MCF 10A (cell line): ENCODE measurements at regions not wholly inside any gene's neighbourhood (a gene's known extent, or its start where the extent isn't known, plus 50 kb on each side); places are given as distances from the start of the nearest gene placed in this dataset.

ENCODE experiments used
- BruUV-seq: library from RNA; stranded (reverse); fragments of 400-500 nt; replicated peaks from 2 replicates; lab custom pipeline; 2021; lab: Mats Ljungman, UMichigan
- CTCF ChIA-PET: fragments of 300-600 bp; sonication (Branson Sonifier 250); formaldehyde crosslinking; extraction: SDS; loops from one replicate; lab custom pipeline; 2021; ENCODE audit warnings: antibody characterized with exemption, inconsistent platforms; lab: Yijun Ruan, JAX
- POLR2A ChIA-PET: fragments of 300-600, 350-650 bp; sonication (Branson Sonifier 250); formaldehyde crosslinking; extraction: SDS; loops from one replicate; lab custom pipeline; 2020; ENCODE audit warnings: antibody characterized with exemption, inconsistent platforms; lab: Yijun Ruan, JAX
- DNase-seq: peaks from one replicate; pipeline ENCODE4 v3.0.0-alpha.2; 2018; ENCODE audit not compliant: unreplicated experiment
- H3K27ac Mint-ChIP-seq: one replicate; pipeline ENCODE4 v1.8.0; 2022; ENCODE audit warnings: mild to moderate bottlenecking, low read depth, mixed read lengths; ENCODE audit not compliant: unreplicated experiment
- H3K27me3 Mint-ChIP-seq: one replicate; pipeline ENCODE4 v1.8.0; 2022; ENCODE audit warnings: mixed read lengths; ENCODE audit not compliant: insufficient read depth, unreplicated experiment
- H3K36me3 Mint-ChIP-seq: one replicate; pipeline ENCODE4 v1.8.0; 2022; ENCODE audit warnings: mild to moderate bottlenecking, moderate library complexity, mixed read lengths; ENCODE audit not compliant: insufficient read depth, unreplicated experiment
- H3K4me1 Mint-ChIP-seq: one replicate; pipeline ENCODE4 v1.8.0; 2022; ENCODE audit warnings: mixed read lengths; ENCODE audit not compliant: insufficient read depth, unreplicated experiment
- H3K4me3 Mint-ChIP-seq: one replicate; pipeline ENCODE4 v1.8.0; 2022; ENCODE audit warnings: mild to moderate bottlenecking, moderate library complexity, mixed read lengths; ENCODE audit not compliant: unreplicated experiment
- H3K9me3 Mint-ChIP-seq: one replicate; pipeline ENCODE4 v1.8.0; 2022; ENCODE audit warnings: mixed read lengths; ENCODE audit not compliant: unreplicated experiment
- CTCF ChIP-seq: fragments of 200-600 bp; IDR thresholded peaks from one replicate; pipeline ENCODE4 v1.8.0; 2022; ENCODE audit warnings: antibody characterized with exemption, mild to moderate bottlenecking; ENCODE audit not compliant: unreplicated experiment
- intact Hi-C: fragments of 100-400 bp; cut with micrococcal nuclease; formaldehyde crosslinking; loops from 2 replicates; pipeline ENCODE4 v1.14.1; 2022

- CTCF ChIA-PET = interaction anchor here (1.1 kb wide), 1 partner anchor 870 kb away, joined by 3 read pairs; no protein-coding TSS in a partner anchor
- POLR2A ChIA-PET = interaction anchor here (0.6 kb wide), 1 partner anchor 18 kb away, joined by 3 read pairs; no protein-coding TSS in a partner anchor
- intact Hi-C loops = no loop called here
- H3K27me3 Mint-ChIP-seq = no peaks in the 10 kb centered on the region
- no peaks in the 10 kb centered on the region for H3K36me3 Mint-ChIP-seq
- no TSS peak for BruUV-seq
- no peak for DNase-seq
- no peak overlapping the region for H3K4me3 Mint-ChIP-seq
- H3K27ac Mint-ChIP-seq = no peak overlapping the region
- TF ChIP-seq CTCF = no peak
- peaks cover 5% of the 10 kb centered on the region for H3K9me3 Mint-ChIP-seq
- H3K4me1 Mint-ChIP-seq = no peaks in the 10 kb centered on the region
Measured at GRCh38 chr20:11537032-11537431, 380.7 kb upstream of the BTBD3 start.

GRCh38 chr20:11539450-11539849 is 378.2 kb upstream of the BTBD3 start:
- DNase-seq = no peak
- Mint-ChIP-seq H3K27me3 (no peaks in the 10 kb centered on the region), H3K4me1 (no peaks in the 10 kb centered on the region), H3K4me3 (no peak overlapping the region), H3K36me3 (no peaks in the 10 kb centered on the region), H3K27ac (no peak overlapping the region), H3K9me3 (no peaks in the 10 kb centered on the region)
- no TSS peak for BruUV-seq
- CTCF ChIA-PET = interaction anchor here (0.5 to 1.4 kb wide), 10 partner anchors 7 to 1204 kb away, joined by 3 to 5 read pairs (median 3); no protein-coding TSS in a partner anchor
- TF ChIP-seq CTCF = no peak
- intact Hi-C loops = no loop called here
- POLR2A ChIA-PET = interaction anchor here (1.2 kb wide), 1 partner anchor 10 kb away, joined by 4 read pairs; no protein-coding TSS in a partner anchor

GRCh38 chr20:11540558-11540957 is 377.1 kb upstream of the BTBD3 start:
- H3K4me1 Mint-ChIP-seq = no peaks in the 10 kb centered on the region
- DNase-seq = no peak
- no peak overlapping the region for H3K27ac Mint-ChIP-seq
- intact Hi-C loops = loop anchor here (5.0 to 10.0 kb wide), 5 partner anchors 333 to 1926 kb away; no protein-coding TSS in a partner anchor
- no peak overlapping the region for H3K4me3 Mint-ChIP-seq
- no peaks in the 10 kb centered on the region for H3K36me3 Mint-ChIP-seq
- POLR2A ChIA-PET = no interaction called here
- no peaks in the 10 kb centered on the region for H3K27me3 Mint-ChIP-seq
- CTCF ChIA-PET = interaction anchor here (0.6 to 0.9 kb wide), 2 partner anchors 108 to 869 kb away, joined by 3 read pairs; no protein-coding TSS in a partner anchor
- no peaks in the 10 kb centered on the region for H3K9me3 Mint-ChIP-seq
- BruUV-seq = no TSS peak
- no peak for TF ChIP-seq CTCF

- no TSS peak for BruUV-seq
- H3K4me3 Mint-ChIP-seq = no peak overlapping the region
- ChIA-PET POLR2A (interaction anchor here (0.6 to 2.0 kb wide), 5 partner anchors 12 to 1052 kb away, joined by 3 to 8 read pairs (median 4); no protein-coding TSS in a partner anchor), CTCF (interaction anchor here (0.5 to 2.7 kb wide), 33 partner anchors 7 to 1925 kb away, joined by 3 to 22 read pairs (median 4); partner anchors contain the start of gene MKKS)
- no peaks in the 10 kb centered on the region for H3K9me3 Mint-ChIP-seq
- no peak overlapping the region for H3K27ac Mint-ChIP-seq
- no peaks in the 10 kb centered on the region for H3K36me3 Mint-ChIP-seq
- DNase-seq = no peak
- intact Hi-C loops = loop anchor here (5.0 to 10.0 kb wide), 5 partner anchors 335 to 1928 kb away; no protein-coding TSS in a partner anchor
- H3K4me1 Mint-ChIP-seq = no peaks in the 10 kb centered on the region
- H3K27me3 Mint-ChIP-seq = no peaks in the 10 kb centered on the region
- TF ChIP-seq CTCF = no peak
Measured at GRCh38 chr20:11542645-11543044, 375.0 kb upstream of the BTBD3 start.
